Lower lobe of right lung (tissue), 2 donors: ENCODE measurements at regions not wholly inside any gene's neighbourhood (a gene's known extent, or its start where the extent isn't known, plus 50 kb on each side); places are given as distances from the start of the nearest gene placed in this dataset.

Experiments
- ATAC-seq, 2 donors: fragments of 200-7000 bp; cut with Tn5 transposase; one replicate each; pipeline ENCODE4 v1.9.1; 2020 to 2022; ENCODE audit warnings: mild to moderate bottlenecking in 2 of 2, moderate library complexity in 2 of 2
- DNase-seq: peaks from one replicate; pipeline ENCODE4 v3.0.0-alpha.2; 2020
- H3K27ac ChIP-seq: fragments of 200-600 bp; one replicate; pipeline ENCODE4 v1.8.0; 2022
- H3K27me3 ChIP-seq: fragments of 200-600 bp; one replicate; pipeline ENCODE4 v1.8.0; 2022; ENCODE audit warnings: low read depth
- H3K36me3 ChIP-seq: fragments of 200-600 bp; one replicate; pipeline ENCODE4 v1.8.0; 2022; ENCODE audit warnings: mild to moderate bottlenecking
- H3K4me1 ChIP-seq: fragments of 200-600 bp; one replicate; pipeline ENCODE4 v1.8.0; 2022
- H3K4me3 ChIP-seq: fragments of 200-600 bp; one replicate; pipeline ENCODE4 v1.8.0; 2022; ENCODE audit warnings: mild to moderate bottlenecking
- H3K9me3 ChIP-seq: fragments of 200-600 bp; one replicate; pipeline ENCODE4 v1.8.0; 2022
- intact Hi-C: fragments of 100-400 bp; cut with DNase I; formaldehyde crosslinking; loops from one replicate; pipeline ENCODE4 v1.11.0; 2022
- TF ChIP-seq, protein P1 (sequence below): fragments of 200-600 bp; IDR thresholded peaks from one replicate; pipeline ENCODE4 v1.8.0; 2022; ENCODE audit warnings: antibody characterized with exemption, mild to moderate bottlenecking
- donor health status: DM: no; HTN: yes; CAD: no; lungs with severe emphysema.

DNA sequence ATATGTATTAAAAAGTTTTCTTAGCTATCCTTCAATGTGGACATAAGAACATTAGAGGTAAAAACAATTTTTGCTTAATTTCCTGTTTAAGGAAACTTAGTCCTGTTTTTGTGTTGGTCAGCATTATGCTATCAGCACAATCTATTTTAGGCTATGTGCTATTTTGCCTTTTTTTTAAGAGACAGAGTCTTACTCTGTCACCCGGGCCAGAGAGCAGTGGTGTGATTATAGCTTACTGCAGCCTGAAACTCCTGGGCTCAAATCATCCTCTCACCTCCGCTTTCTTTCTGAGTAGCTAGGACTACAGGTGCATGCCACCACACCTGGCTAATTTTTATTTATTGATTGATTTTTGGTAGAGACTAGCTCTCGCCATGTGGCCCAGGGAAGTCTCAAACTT lies 199.1 kb upstream of the TMPRSS15 start:
- TF ChIP-seq, protein P1, sequence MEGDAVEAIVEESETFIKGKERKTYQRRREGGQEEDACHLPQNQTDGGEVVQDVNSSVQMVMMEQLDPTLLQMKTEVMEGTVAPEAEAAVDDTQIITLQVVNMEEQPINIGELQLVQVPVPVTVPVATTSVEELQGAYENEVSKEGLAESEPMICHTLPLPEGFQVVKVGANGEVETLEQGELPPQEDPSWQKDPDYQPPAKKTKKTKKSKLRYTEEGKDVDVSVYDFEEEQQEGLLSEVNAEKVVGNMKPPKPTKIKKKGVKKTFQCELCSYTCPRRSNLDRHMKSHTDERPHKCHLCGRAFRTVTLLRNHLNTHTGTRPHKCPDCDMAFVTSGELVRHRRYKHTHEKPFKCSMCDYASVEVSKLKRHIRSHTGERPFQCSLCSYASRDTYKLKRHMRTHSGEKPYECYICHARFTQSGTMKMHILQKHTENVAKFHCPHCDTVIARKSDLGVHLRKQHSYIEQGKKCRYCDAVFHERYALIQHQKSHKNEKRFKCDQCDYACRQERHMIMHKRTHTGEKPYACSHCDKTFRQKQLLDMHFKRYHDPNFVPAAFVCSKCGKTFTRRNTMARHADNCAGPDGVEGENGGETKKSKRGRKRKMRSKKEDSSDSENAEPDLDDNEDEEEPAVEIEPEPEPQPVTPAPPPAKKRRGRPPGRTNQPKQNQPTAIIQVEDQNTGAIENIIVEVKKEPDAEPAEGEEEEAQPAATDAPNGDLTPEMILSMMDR, result no peak
- Histone ChIP-seq H3K4me3 (no peak overlapping the region), H3K36me3 (no peaks in the 10 kb centered on the region), H3K9me3 (no peaks in the 10 kb centered on the region), H3K27me3 (no peaks in the 10 kb centered on the region), H3K27ac (no peak overlapping the region), H3K4me1 (no peaks in the 10 kb centered on the region)
- no peak for DNase-seq
- intact Hi-C loops, result no loop called here
- ATAC-seq, result no peak

DNA sequence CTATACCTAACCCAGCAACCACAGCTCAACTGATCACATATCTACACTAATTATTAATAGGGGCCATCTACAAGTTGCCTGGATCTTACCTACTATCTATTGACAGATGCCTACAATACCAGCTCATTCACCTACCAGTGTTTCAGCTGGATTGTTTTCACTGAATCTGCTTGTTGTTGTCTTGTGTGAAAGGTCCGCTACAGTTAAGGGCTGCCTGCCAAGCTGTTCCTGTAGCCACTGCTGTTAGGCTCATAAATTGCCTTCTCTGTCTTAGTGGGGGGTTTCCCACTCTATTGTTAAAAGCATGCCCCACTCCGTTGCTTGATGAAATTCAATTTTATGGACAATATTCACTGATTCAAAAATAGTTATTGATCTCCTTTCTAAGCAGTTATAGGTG lies 199.7 kb upstream of the TMPRSS15 start:
- ATAC-seq, result no peak
- Histone ChIP-seq H3K36me3 (no peaks in the 10 kb centered on the region), H3K27ac (no peak overlapping the region), H3K9me3 (no peaks in the 10 kb centered on the region), H3K27me3 (no peaks in the 10 kb centered on the region), H3K4me3 (no peak overlapping the region), H3K4me1 (no peaks in the 10 kb centered on the region)
- TF ChIP-seq, protein P1, result no peak
- no peak for DNase-seq
- intact Hi-C loops, result no loop called here

DNA sequence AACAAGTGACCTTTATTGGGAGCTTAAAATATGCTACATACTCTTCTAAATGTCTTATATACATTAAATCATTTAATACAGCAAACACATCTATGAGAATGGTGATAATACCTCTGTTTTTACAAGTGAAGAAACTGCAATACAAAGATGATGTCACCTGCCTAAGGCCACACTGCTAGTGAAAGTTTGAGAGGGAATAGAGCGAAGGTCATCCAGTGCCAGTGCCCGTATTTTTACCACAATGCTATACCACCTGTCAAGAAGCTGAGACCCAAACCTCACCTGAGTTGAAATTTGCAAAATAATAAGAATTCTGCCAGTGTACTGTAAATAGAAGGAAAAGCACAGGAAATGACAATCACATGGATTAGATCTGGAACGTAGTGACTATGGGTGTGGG lies 200.4 kb upstream of the TMPRSS15 start:
- no peaks in the 10 kb centered on the region for H3K9me3 ChIP-seq
- no peak overlapping the region for H3K27ac ChIP-seq
- TF ChIP-seq, protein P1, result no peak
- intact Hi-C loops, result no loop called here
- no peaks in the 10 kb centered on the region for H3K36me3 ChIP-seq
- H3K4me3 ChIP-seq, result no peak overlapping the region
- ATAC-seq, result no peak
- H3K27me3 ChIP-seq, result no peaks in the 10 kb centered on the region
- no peaks in the 10 kb centered on the region for H3K4me1 ChIP-seq
- no peak for DNase-seq

DNA sequence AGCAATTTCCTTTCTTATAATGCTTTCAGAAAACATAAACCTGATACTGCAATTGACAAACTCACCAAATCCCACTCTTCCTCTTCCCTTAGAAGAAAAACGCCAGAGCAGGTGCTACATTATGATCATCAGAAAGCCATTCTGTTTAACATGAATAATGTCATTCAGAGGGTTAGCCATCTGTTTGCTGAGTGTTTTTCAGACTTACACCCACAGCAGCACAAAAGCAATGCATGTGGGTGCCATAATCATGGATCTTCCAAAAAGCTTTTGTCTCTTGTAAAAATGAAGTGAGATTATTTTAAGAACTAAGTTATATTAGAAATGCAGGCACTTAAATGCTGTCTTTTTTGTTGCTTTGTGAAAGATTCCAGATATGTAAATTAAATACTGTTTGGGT lies 204.6 kb upstream of the TMPRSS15 start:
- TF ChIP-seq, protein P1, result no peak
- no peaks in the 10 kb centered on the region for H3K27me3 ChIP-seq
- no peaks in the 10 kb centered on the region for H3K36me3 ChIP-seq
- no peak overlapping the region for H3K27ac ChIP-seq
- DNase-seq (no peak), ATAC-seq (no peak)
- intact Hi-C loops, result no loop called here
- no peak overlapping the region for H3K4me3 ChIP-seq
- H3K4me1 ChIP-seq, result no peaks in the 10 kb centered on the region
- no peaks in the 10 kb centered on the region for H3K9me3 ChIP-seq

DNA sequence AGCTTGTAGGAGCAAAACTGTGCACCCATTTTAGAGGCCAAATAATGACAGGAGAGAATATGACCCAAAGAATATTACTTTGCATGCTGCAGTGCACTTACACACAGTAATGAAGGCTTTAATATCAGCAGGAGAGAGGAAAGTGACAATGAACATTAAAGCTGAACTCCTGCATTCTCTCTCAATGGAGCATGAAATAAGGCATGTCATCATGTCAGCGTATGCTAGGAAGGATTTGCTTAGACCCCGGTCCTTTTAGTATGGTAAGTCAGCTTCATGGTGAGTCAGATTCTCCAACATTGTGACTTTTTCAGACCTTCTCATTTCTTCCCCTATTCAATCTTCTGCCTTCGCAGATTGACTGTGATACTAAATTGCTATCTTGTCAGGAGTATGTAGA lies 210.7 kb upstream of the TMPRSS15 start:
- H3K36me3 ChIP-seq, result no peaks in the 10 kb centered on the region
- H3K4me1 ChIP-seq, result no peaks in the 10 kb centered on the region
- no peak for ATAC-seq
- TF ChIP-seq, protein P1, result no peak
- no peak for DNase-seq
- intact Hi-C loops, result no loop called here
- no peaks in the 10 kb centered on the region for H3K27me3 ChIP-seq
- no peak overlapping the region for H3K4me3 ChIP-seq
- no peaks in the 10 kb centered on the region for H3K9me3 ChIP-seq
- H3K27ac ChIP-seq, result no peak overlapping the region

DNA sequence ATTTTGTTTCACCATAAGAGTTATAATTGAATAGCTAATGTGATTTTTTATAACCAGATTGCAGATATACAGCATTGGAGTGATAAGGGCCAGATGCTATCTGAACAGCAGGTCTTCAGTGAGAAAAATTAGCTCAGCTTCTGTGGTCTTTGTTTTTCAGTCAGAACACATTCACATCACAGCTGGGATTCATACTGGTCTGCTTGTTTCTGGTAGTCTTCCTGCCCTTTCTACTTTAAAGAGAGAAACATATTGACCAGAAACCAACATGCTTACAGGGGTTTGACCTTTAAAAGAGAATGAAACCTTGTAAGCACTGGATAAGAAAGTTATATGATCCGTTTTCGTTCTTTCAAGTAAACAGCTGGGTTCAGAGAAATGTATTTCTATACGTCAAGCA lies 213.7 kb upstream of the TMPRSS15 start:
- intact Hi-C loops, result no loop called here
- TF ChIP-seq, protein P1, result no peak
- H3K4me1 ChIP-seq, result no peaks in the 10 kb centered on the region

More for the DNA sequence above, 213.7 kb upstream of the TMPRSS15 start:
- H3K4me3 ChIP-seq, result no peak overlapping the region
- DNase-seq (no peak), ATAC-seq (no peak)
- H3K27me3 ChIP-seq, result no peaks in the 10 kb centered on the region
- H3K36me3 ChIP-seq, result no peaks in the 10 kb centered on the region
- no peaks in the 10 kb centered on the region for H3K9me3 ChIP-seq
- no peak overlapping the region for H3K27ac ChIP-seq
